HG02610 (cell line): ENCODE measurements at regions not wholly inside any gene's neighbourhood (a gene's known extent, or its start where the extent isn't known, plus 50 kb on each side); places are given as distances from the start of the nearest gene placed in this dataset.
"Not testable (repeated sequence)": the region's sequence is repeated elsewhere in the genome, so short reads cannot be mapped to it uniquely, and the experiment has no call there.

Experiments used
- ATAC-seq: cut with Tn5 transposase; IDR thresholded peaks from one replicate; pipeline ENCODE4 v1.9.1; 2021; ENCODE audit warnings: mild to moderate bottlenecking, moderate library complexity; ENCODE audit not compliant: unreplicated experiment

GRCh38 chr1:104288322-104288721 lies 538.6 kb downstream of the AMY1C start:
- ATAC-seq = not testable (repeated sequence)

- ATAC-seq = no peak
Observed at GRCh38 chr1:104291156-104291555, 541.5 kb downstream of the AMY1C start.

GRCh38 chr1:104294259-104294658 lies 544.6 kb downstream of the AMY1C start:
- no peak for ATAC-seq

GRCh38 chr1:104295511-104295910 lies 545.8 kb downstream of the AMY1C start:
- no peak for ATAC-seq

- ATAC-seq = no peak
Observed at GRCh38 chr1:104309673-104310072, 560.0 kb downstream of the AMY1C start.

GRCh38 chr1:104315823-104316222 lies 566.1 kb downstream of the AMY1C start:
- ATAC-seq = no peak

GRCh38 chr1:104322131-104322530 lies 572.4 kb downstream of the AMY1C start:
- no peak for ATAC-seq

GRCh38 chr1:104329278-104329677 lies 579.6 kb downstream of the AMY1C start:
- ATAC-seq = no peak

- no peak for ATAC-seq
Observed at GRCh38 chr1:104331763-104332162, 582.1 kb downstream of the AMY1C start.

- not testable (repeated sequence) for ATAC-seq
Observed at GRCh38 chr1:104337927-104338326, 588.2 kb downstream of the AMY1C start.

GRCh38 chr1:104341944-104342343 lies 592.2 kb downstream of the AMY1C start:
- no peak for ATAC-seq

- ATAC-seq = no peak
Observed at GRCh38 chr1:104348277-104348676, 598.6 kb downstream of the AMY1C start.

- ATAC-seq = no peak
Observed at GRCh38 chr1:104353580-104353979, 603.9 kb downstream of the AMY1C start.

- ATAC-seq = no peak
Observed at GRCh38 chr1:104358086-104358485, 608.4 kb downstream of the AMY1C start.

GRCh38 chr1:104358621-104359020 lies 608.9 kb downstream of the AMY1C start:
- no peak for ATAC-seq

GRCh38 chr1:104378414-104378813 lies 628.7 kb downstream of the AMY1C start:
- ATAC-seq = no peak

GRCh38 chr1:104380003-104380402 lies 630.3 kb downstream of the AMY1C start:
- ATAC-seq = no peak

GRCh38 chr1:104387716-104388508 lies 638.2 kb downstream of the AMY1C start:
- ATAC-seq = no peak

- no peak for ATAC-seq
Observed at GRCh38 chr1:104392552-104392951, 642.9 kb downstream of the AMY1C start.

- ATAC-seq = no peak
Observed at GRCh38 chr1:104402178-104402577, 652.5 kb downstream of the AMY1C start.

GRCh38 chr1:104403883-104404282 lies 654.2 kb downstream of the AMY1C start:
- no peak for ATAC-seq

GRCh38 chr1:104406728-104407127 lies 657.0 kb downstream of the AMY1C start:
- ATAC-seq = no peak

GRCh38 chr1:104408268-104408667 lies 658.6 kb downstream of the AMY1C start:
- ATAC-seq = no peak
